K562 (cell line): ENCODE measurements at regions not wholly inside any gene's neighbourhood (a gene's known extent, or its start where the extent isn't known, plus 50 kb on each side); places are given as distances from the start of the nearest gene placed in this dataset.

Source experiments
- ATAC-seq: fragments of 200-7000 bp; cut with Tn5 transposase; 3 replicates; pipeline ENCODE4 v1.9.1; 2020; ENCODE audit warnings: moderate library complexity
- BruUV-seq: library from RNA; stranded (reverse); fragments of 400-500 nt; replicated peaks from 2 replicates; lab custom pipeline; 2021; lab: Mats Ljungman, UMichigan
- CTCF ChIA-PET: fragments of 300-600 bp; formaldehyde crosslinking; extraction: SDS; loops from one replicate; lab custom pipeline; 2021; ENCODE audit warnings: low intra/inter-chr PET ratio; lab: Yijun Ruan, JAX
- POLR2A ChIA-PET: fragments of 300-600, 350-650 bp; sonication (Branson Sonifier 250); formaldehyde crosslinking; extraction: SDS; loops from one replicate; lab custom pipeline; 2021; ENCODE audit warnings: antibody characterized with exemption, inconsistent platforms; lab: Yijun Ruan, JAX
- DNase-seq, 4 experiments: peaks; one replicate each; pipeline versions ENCODE4 v3.0.0 to v3.0.0-alpha.2; 2011 to 2018; ENCODE audit warnings: low spot score in 3 of 4, mixed read lengths in 3 of 4; ENCODE audit errors: extremely low read depth in 1 of 4
- FAIRE-seq: peaks from 2 replicates; lab custom pipeline; 2011; peaks lifted over from hg19 to GRCh38; lab: Jason Lieb, UNC
- H2AFZ ChIP-seq: 2 replicates; pipeline ENCODE4 v1.6.0; 2011; ENCODE audit warnings: low read depth, low read length, control low read depth, inconsistent platforms
- H3K27ac ChIP-seq: fragments of 200-600 bp; 3 replicates; pipeline ENCODE4 v1.8.0; 2011; ENCODE audit warnings: low read depth, mild to moderate bottlenecking, control low read depth, inconsistent platforms, low read length, moderate library complexity, mixed read lengths; ENCODE audit errors: extremely low read depth
- H3K27me3 ChIP-seq, 2 experiments: fragments of 300-600 bp in 1 of 2; 2 replicates in 1 of 2; 3 replicates in 1 of 2; pipeline versions ENCODE4 v1.6.0 to v1.8.0; 2011; ENCODE audit warnings: inconsistent platforms in 2 of 2, low read length in 2 of 2, mild to moderate bottlenecking in 1 of 2, mixed read lengths in 1 of 2, moderate library complexity in 1 of 2; ENCODE audit not compliant: control insufficient read depth in 2 of 2, insufficient read depth in 2 of 2
- H3K36me3 ChIP-seq: fragments of 300-600 bp; 3 replicates; pipeline ENCODE4 v1.8.0; 2011; ENCODE audit warnings: mild to moderate bottlenecking, low read length, inconsistent platforms; ENCODE audit not compliant: control insufficient read depth, insufficient read depth
- H3K4me1 ChIP-seq, 2 experiments: fragments of 200-600 bp in 1 of 2; replicated peaks in 1 of 2; 2 replicates in 1 of 2; 3 replicates in 1 of 2; pipeline versions ENCODE4 v1.5.1 to v1.8.0; 2011; ENCODE audit warnings: inconsistent platforms in 2 of 2, low read length in 2 of 2, mild to moderate bottlenecking in 1 of 2, mixed read lengths in 1 of 2, moderate library complexity in 1 of 2; ENCODE audit not compliant: control insufficient read depth in 2 of 2, insufficient read depth in 2 of 2
- H3K4me2 ChIP-seq: 2 replicates; pipeline ENCODE4 v1.6.1; 2011; ENCODE audit warnings: low read length, control low read depth, inconsistent platforms, mixed read lengths; ENCODE audit not compliant: insufficient read depth
- H3K4me3 ChIP-seq: fragments of 200-600 bp; sonication (generic), shearing (Covaris generic); 2 replicates; pipeline ENCODE4 v1.5.1; 2016; ENCODE audit warnings: control low read depth, inconsistent platforms
- H3K79me2 ChIP-seq: fragments of 200-600 bp; 3 replicates; pipeline ENCODE4 v1.8.0; 2011; ENCODE audit warnings: low read length, inconsistent platforms; ENCODE audit not compliant: control insufficient read depth, insufficient read depth
- H3K9ac ChIP-seq, 2 experiments: 2 replicates each; pipeline versions ENCODE4 v1.6.0 to v1.6.1; 2011; ENCODE audit warnings: low read depth in 2 of 2, low read length in 2 of 2, control low read depth in 1 of 2, inconsistent platforms in 1 of 2, mild to moderate bottlenecking in 1 of 2, mixed read lengths in 1 of 2; ENCODE audit not compliant: insufficient read depth in 1 of 2
- H3K9me1 ChIP-seq: one replicate; pipeline ENCODE4 v1.6.0; 2011; ENCODE audit warnings: inconsistent platforms, mild to moderate bottlenecking, low read length, moderate library complexity; ENCODE audit not compliant: control insufficient read depth, insufficient read depth
- H3K9me3 ChIP-seq: replicated peaks from 2 replicates; pipeline ENCODE4 v1.5.1; 2011; ENCODE audit warnings: low read depth, low read length, inconsistent platforms; ENCODE audit not compliant: control insufficient read depth, insufficient read depth
- H4K20me1 ChIP-seq: replicated peaks from 2 replicates; pipeline ENCODE4 v1.6.1; 2011; ENCODE audit warnings: low read length, inconsistent platforms, mixed read lengths; ENCODE audit not compliant: control insufficient read depth, insufficient read depth
- CHD2 ChIP-seq: IDR thresholded peaks from 2 replicates; pipeline ENCODE4 v1.6.1; 2011; ENCODE audit warnings: low read depth, low read length
- E2F4 ChIP-seq: sonication (generic); formaldehyde crosslinking; IDR thresholded peaks from 2 replicates; pipeline ENCODE4 v1.8.0; 2022; ENCODE audit warnings: mild to moderate bottlenecking, low read depth, missing genetic modification reagents
- FOXP1 ChIP-seq: sonication (generic); formaldehyde crosslinking; IDR thresholded peaks from 2 replicates; pipeline ENCODE4 v1.8.0; 2022; ENCODE audit warnings: mild to moderate bottlenecking, missing genetic modification reagents
- HNRNPUL1 ChIP-seq: fragments of 200-400 bp; formaldehyde crosslinking; IDR thresholded peaks from 2 replicates; pipeline ENCODE4 v1.6.1; 2017; ENCODE audit warnings: low read length
- NFRKB ChIP-seq: fragments of 450-650 bp; IDR thresholded peaks from 2 replicates; pipeline ENCODE4 v1.6.1; 2016; ENCODE audit warnings: low read depth
- PCBP1 ChIP-seq: fragments of 200-400 bp; formaldehyde crosslinking; IDR thresholded peaks from 2 replicates; pipeline ENCODE4 v1.6.1; 2018; ENCODE audit warnings: mild to moderate bottlenecking, low read depth, low read length; ENCODE audit not compliant: poor library complexity, severe bottlenecking
- REST ChIP-seq, 2 experiments: fragments of 450-650 bp; formaldehyde crosslinking in 1 of 2; IDR thresholded peaks; 2 replicates each; pipeline versions ENCODE4 v1.4.0 to v1.6.1; 2014 to 2020; ENCODE audit warnings: mild to moderate bottlenecking in 2 of 2, borderline replicate concordance in 1 of 2, low read depth in 1 of 2
- USF1 ChIP-seq: sonication (generic); formaldehyde crosslinking; IDR thresholded peaks from 2 replicates; pipeline ENCODE4 v1.9.0; 2022; ENCODE audit warnings: mild to moderate bottlenecking, missing genetic modification reagents
- ZSCAN32 ChIP-seq: fragments of 450-650 bp; formaldehyde crosslinking; IDR thresholded peaks from 2 replicates; pipeline ENCODE4 v1.4.0; 2020; ENCODE audit warnings: mild to moderate bottlenecking, moderate library complexity
- WGBS: fragments of 100-300 bp; shearing (Covaris generic); methylation state at CpG from one replicate; pipeline ENCODE4 v1.1.6; 2016; ENCODE audit warnings: low coverage, mixed read lengths; ENCODE audit not compliant: insufficient coverage; ENCODE audit errors: missing lambda C conversion rate; 5-methylcytosine and 5-hydroxymethylcytosine counted together
- in situ Hi-C: fragments of 300-500 bp; cut with MboI; formaldehyde crosslinking; loops from 4 replicates; pipeline ENCODE4 v1.15.0; 2018; ENCODE audit warnings: inconsistent platforms, mixed read lengths
- intact Hi-C: fragments of 100-400 bp; cut with micrococcal nuclease; formaldehyde crosslinking; loops from 2 replicates; pipeline ENCODE4 v1.14.2; 2022

GRCh38 chr10:53487019-53487983 is 714.7 kb upstream of the MBL2 start:
- H3K4me3 ChIP-seq, result no peak overlapping the region
- ATAC-seq (no peak), DNase-seq (no peak), FAIRE-seq (no peak)
- ChIA-PET POLR2A (no interaction called here), CTCF (no interaction called here)
- no peaks in the 10 kb centered on the region for H3K79me2 ChIP-seq
- no peak overlapping the region for H3K4me2 ChIP-seq
- no peaks in the 10 kb centered on the region for H3K4me1 ChIP-seq
- no peaks in the 10 kb centered on the region for H3K36me3 ChIP-seq
- H2AFZ ChIP-seq, result no peak overlapping the region
- no TSS peak for BruUV-seq
- H3K9me1 ChIP-seq, result no peaks in the 10 kb centered on the region
- intact Hi-C loops, result no loop called here
- no peak overlapping the region for H3K27ac ChIP-seq
- WGBS, result 2% methylated on average over 17 of the region's 17 CpGs
- H3K9ac ChIP-seq, result no peak overlapping the region
- H4K20me1 ChIP-seq, result no peaks in the 10 kb centered on the region
- no peaks in the 10 kb centered on the region; the same call in 1 of the 2 replicates for H3K9me3 ChIP-seq
- no peaks in the 10 kb centered on the region for H3K27me3 ChIP-seq
- in situ Hi-C loops, result no loop called here
- TF ChIP-seq E2F4 (CRISPR knock-in tag), result no peak
- no peak for TF ChIP-seq REST (IDR thresholded peaks at IDR 0.05; ENCODE audit: borderline replicate concordance)
- no peak for TF ChIP-seq REST (CRISPR knock-in tag; IDR thresholded peaks at IDR 0.05; ENCODE audit: low read depth)
- TF ChIP-seq PCBP1, result no peak
- no peak for TF ChIP-seq USF1 (CRISPR knock-in tag)
- TF ChIP-seq HNRNPUL1, result no peak
- no peak for TF ChIP-seq CHD2
- TF ChIP-seq NFRKB, result no peak
- no peak for TF ChIP-seq FOXP1
- TF ChIP-seq ZSCAN32 (CRISPR knock-in tag), result no peak
